DND-41 (cell line): ENCODE measurements at regions not wholly inside any gene's neighbourhood (a gene's known extent, or its start where the extent isn't known, plus 50 kb on each side); places are given as distances from the start of the nearest gene placed in this dataset.

Experiments
- ATAC-seq: fragments of 200-7000 bp; cut with Tn5 transposase; 3 replicates; pipeline ENCODE4 v1.9.1; 2021; ENCODE audit warnings: low read depth; ENCODE audit not compliant: insufficient read depth
- DNase-seq: peaks from one replicate; pipeline ENCODE4 v3.0.0-alpha.2; 2020
- H2AFZ ChIP-seq: 2 replicates; pipeline ENCODE4 v1.6.0; 2012; ENCODE audit warnings: low read depth, low read length
- H3K27ac ChIP-seq: 2 replicates; pipeline ENCODE4 v1.5.1; 2012; ENCODE audit warnings: low read length, inconsistent platforms
- H3K27me3 ChIP-seq: fragments of 200-600 bp; sonication (generic); 2 replicates; pipeline ENCODE4 v1.6.0; 2012; ENCODE audit warnings: low read length, mild to moderate bottlenecking, inconsistent platforms; ENCODE audit not compliant: insufficient read depth, poor library complexity
- H3K36me3 ChIP-seq: 2 replicates; pipeline ENCODE4 v1.5.1; 2012; ENCODE audit warnings: low read length, inconsistent platforms; ENCODE audit not compliant: insufficient read depth
- H3K4me1 ChIP-seq: 2 replicates; pipeline ENCODE4 v1.5.1; 2012; ENCODE audit warnings: mild to moderate bottlenecking, low read length; ENCODE audit not compliant: insufficient read depth
- H3K4me2 ChIP-seq: 2 replicates; pipeline ENCODE4 v1.6.0; 2012; ENCODE audit warnings: mild to moderate bottlenecking, moderate library complexity, low read length, inconsistent platforms; ENCODE audit not compliant: insufficient read depth
- H3K4me3 ChIP-seq, 2 experiments: fragments of 200-600 bp in 1 of 2; shearing (Covaris generic) in 1 of 2; 2 replicates each; pipeline ENCODE4 v1.5.1; 2012 to 2016; ENCODE audit warnings: inconsistent platforms in 2 of 2, low read length in 2 of 2, mild to moderate bottlenecking in 2 of 2, low read depth in 1 of 2, moderate library complexity in 1 of 2
- H3K79me2 ChIP-seq: 2 replicates; pipeline ENCODE4 v1.6.0; 2012; ENCODE audit warnings: low read length, inconsistent platforms; ENCODE audit not compliant: insufficient read depth
- H3K9ac ChIP-seq: 2 replicates; pipeline ENCODE4 v1.6.0; 2012; ENCODE audit warnings: low read depth, mild to moderate bottlenecking, inconsistent platforms, low read length, moderate library complexity
- H3K9me3 ChIP-seq: 2 replicates; pipeline ENCODE4 v1.5.1; 2012; ENCODE audit warnings: low read length, moderate library complexity, mild to moderate bottlenecking, inconsistent platforms; ENCODE audit not compliant: insufficient read depth, severe bottlenecking
- H4K20me1 ChIP-seq: 2 replicates; pipeline ENCODE4 v1.6.0; 2012; ENCODE audit warnings: low read length; ENCODE audit not compliant: insufficient read depth
- EZH2 ChIP-seq: IDR thresholded peaks from 3 replicates; pipeline ENCODE4 v1.6.1; 2012; ENCODE audit warnings: borderline replicate concordance, low read depth, mild to moderate bottlenecking, moderate library complexity, low read length, inconsistent platforms; ENCODE audit not compliant: severe bottlenecking
- TF ChIP-seq, protein P1 (sequence below): IDR thresholded peaks from 2 replicates; pipeline ENCODE4 v1.5.1; 2012; ENCODE audit warnings: borderline replicate concordance, low read length, moderate library complexity, mild to moderate bottlenecking; ENCODE audit not compliant: poor library complexity, severe bottlenecking; ENCODE audit errors: extremely low read depth

DNA sequence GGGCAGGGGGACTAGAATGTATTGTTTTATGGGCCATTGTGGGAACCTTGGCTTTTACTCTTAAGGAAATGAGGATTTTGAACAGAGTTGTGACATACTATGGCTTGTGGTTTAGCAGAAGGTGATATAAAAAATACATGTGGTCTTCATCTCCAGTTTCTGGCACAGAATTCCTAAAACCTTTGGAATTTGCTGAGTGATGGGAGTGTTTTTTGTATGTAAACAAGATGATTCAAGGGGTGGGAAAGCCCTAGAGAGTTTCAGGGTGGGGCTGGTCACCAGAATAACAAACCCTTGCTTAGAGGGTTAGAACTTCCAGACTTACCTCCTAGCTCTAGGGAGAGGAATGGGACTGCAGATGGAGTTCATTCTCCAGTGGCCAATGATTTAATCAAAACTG, 316.1 kb downstream of the PHKB start:
- Histone ChIP-seq H3K9me3 (no peaks in the 10 kb centered on the region), H3K79me2 (no peaks in the 10 kb centered on the region), H3K4me3 (no peak overlapping the region), H3K4me1 (peaks cover 7% of the 10 kb centered on the region), H4K20me1 (no peaks in the 10 kb centered on the region), H2AFZ (no peak overlapping the region), H3K4me2 (no peak overlapping the region), H3K9ac (no peak overlapping the region), H3K27ac (no peak overlapping the region), H3K27me3 (no peaks in the 10 kb centered on the region), H3K36me3 (no peaks in the 10 kb centered on the region)
- DNase-seq (no peak), ATAC-seq (no peak)
- TF ChIP-seq, protein P1, sequence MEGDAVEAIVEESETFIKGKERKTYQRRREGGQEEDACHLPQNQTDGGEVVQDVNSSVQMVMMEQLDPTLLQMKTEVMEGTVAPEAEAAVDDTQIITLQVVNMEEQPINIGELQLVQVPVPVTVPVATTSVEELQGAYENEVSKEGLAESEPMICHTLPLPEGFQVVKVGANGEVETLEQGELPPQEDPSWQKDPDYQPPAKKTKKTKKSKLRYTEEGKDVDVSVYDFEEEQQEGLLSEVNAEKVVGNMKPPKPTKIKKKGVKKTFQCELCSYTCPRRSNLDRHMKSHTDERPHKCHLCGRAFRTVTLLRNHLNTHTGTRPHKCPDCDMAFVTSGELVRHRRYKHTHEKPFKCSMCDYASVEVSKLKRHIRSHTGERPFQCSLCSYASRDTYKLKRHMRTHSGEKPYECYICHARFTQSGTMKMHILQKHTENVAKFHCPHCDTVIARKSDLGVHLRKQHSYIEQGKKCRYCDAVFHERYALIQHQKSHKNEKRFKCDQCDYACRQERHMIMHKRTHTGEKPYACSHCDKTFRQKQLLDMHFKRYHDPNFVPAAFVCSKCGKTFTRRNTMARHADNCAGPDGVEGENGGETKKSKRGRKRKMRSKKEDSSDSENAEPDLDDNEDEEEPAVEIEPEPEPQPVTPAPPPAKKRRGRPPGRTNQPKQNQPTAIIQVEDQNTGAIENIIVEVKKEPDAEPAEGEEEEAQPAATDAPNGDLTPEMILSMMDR, result no peak
- TF ChIP-seq EZH2, result no peak

DNA sequence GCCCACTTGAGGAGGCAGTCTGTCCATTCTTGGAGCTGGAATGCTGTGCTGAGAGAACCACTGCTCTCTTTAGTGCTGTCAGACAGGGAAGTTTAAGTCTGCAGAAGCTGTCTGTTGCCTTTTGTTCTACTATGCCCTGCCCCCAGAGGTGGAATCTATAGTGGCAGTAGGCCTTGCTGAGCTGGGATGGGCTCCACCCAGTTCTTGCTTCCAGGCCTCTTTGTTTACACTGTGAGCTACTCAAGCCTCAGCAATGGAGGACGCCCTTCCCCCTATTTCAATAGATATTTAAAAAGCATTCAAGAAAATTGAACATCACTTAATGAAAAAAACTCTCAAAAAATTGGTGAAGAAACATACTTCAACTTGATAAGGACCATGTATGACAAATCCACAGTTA, 313.5 kb downstream of the PHKB start:
- H3K79me2 ChIP-seq, result no peaks in the 10 kb centered on the region
- H3K27ac ChIP-seq, result no peak overlapping the region
- no peak overlapping the region for H3K9ac ChIP-seq
- H3K27me3 ChIP-seq, result no peaks in the 10 kb centered on the region
- H3K4me3 ChIP-seq, result no peak overlapping the region
- no peaks in the 10 kb centered on the region for H4K20me1 ChIP-seq
- H3K36me3 ChIP-seq, result no peaks in the 10 kb centered on the region
- peaks cover 5% of the 10 kb centered on the region for H3K4me1 ChIP-seq
- no peaks in the 10 kb centered on the region for H3K9me3 ChIP-seq
- no peak for ATAC-seq
- no peak overlapping the region for H2AFZ ChIP-seq
- DNase-seq, result no peak
- no peak for TF ChIP-seq EZH2
- TF ChIP-seq, protein P1, result no peak
- no peak overlapping the region for H3K4me2 ChIP-seq

DNA sequence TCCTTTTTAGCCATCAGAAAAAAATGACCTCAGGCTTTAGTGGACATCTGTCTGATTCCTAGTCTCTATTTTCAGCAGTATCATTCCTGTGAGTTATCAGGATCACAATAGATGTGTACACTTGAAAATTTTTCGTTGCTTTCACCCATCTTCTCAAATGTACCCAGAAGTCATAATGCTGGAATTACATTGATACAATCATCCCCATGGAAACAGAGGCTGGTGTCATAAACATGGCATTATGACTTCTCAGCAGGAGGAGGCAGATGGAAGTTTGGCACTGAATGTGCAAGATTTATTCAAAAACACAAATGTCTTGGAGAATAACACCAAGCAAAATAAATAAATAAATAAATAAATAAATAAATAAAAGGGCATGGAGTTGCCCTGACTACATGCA, 292.5 kb downstream of the PHKB start:
- Histone ChIP-seq H3K9ac (no peak overlapping the region), H3K36me3 (no peaks in the 10 kb centered on the region), H3K79me2 (no peaks in the 10 kb centered on the region), H3K9me3 (no peaks in the 10 kb centered on the region), H3K4me1 (no peaks in the 10 kb centered on the region), H3K27ac (no peak overlapping the region), H3K4me2 (no peak overlapping the region), H3K4me3 (no peak overlapping the region), H4K20me1 (no peaks in the 10 kb centered on the region), H2AFZ (no peak overlapping the region), H3K27me3 (no peaks in the 10 kb centered on the region)
- ATAC-seq, result no peak
- TF ChIP-seq, protein P1, result no peak
- TF ChIP-seq EZH2, result no peak
- no peak for DNase-seq
